ENCODE measurements at regions not wholly inside any gene's neighbourhood (a gene's known extent, or its start where the extent isn't known, plus 50 kb on each side); places are given as distances from the start of the nearest gene placed in this dataset.

DNA sequence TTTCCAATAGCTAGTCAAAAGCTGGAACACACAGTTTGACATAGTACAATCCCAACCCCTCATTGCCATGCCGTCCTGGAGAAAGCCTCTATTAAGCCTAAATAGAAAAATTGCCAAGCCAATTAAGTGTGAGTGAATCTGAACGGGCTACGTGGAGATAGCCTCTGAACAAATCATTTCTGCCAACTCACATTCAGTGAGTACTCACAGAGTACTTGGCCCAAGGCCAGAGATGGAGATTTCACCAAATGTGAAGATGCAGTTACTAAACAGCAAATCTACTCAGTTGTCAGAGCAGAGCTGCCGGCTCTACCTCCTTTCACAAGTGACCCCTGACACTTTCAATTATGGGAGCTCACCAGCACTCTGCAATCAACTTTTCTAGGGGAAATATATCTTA is 350.0 kb downstream of the GALC start:
- no peak for ATAC-seq
- TF ChIP-seq ZNF207 (IDR thresholded peaks at IDR 0.05; ENCODE audit: borderline replicate concordance) (no peak), ZZZ3 (IDR thresholded peaks at IDR 0.05; ENCODE audit: control insufficient read depth, insufficient read length, low read depth) (no peak), YBX1 (IDR thresholded peaks at IDR 0.05) (no peak), HDAC6 (IDR thresholded peaks at IDR 0.05; ENCODE audit: unreplicated experiment) (no peak), CBX3 (IDR thresholded peaks at IDR 0.05; ENCODE audit: borderline replicate concordance, low read depth) (no peak), KLF5 (IDR thresholded peaks at IDR 0.05; ENCODE audit: partially characterized antibody) (no peak), DPF2 (IDR thresholded peaks at IDR 0.05) (no peak), NFIC (IDR thresholded peaks at IDR 0.05; ENCODE audit: low read depth, low read length) (no peak), CREM (IDR thresholded peaks at IDR 0.05; ENCODE audit: low read depth) (no peak), SMARCA5 (IDR thresholded peaks at IDR 0.05) (no peak), MTA3 (IDR thresholded peaks at IDR 0.05; ENCODE audit: borderline replicate concordance, low read length) (no peak), NRF1 (conservative IDR thresholded peaks at IDR 0.05; ENCODE audit: low read depth, low read length) (no peak), MEF2B (IDR thresholded peaks at IDR 0.05; ENCODE audit: partially characterized antibody, poor library complexity, severe bottlenecking) (no peak)
- TF ChIP-seq, protein P1, sequence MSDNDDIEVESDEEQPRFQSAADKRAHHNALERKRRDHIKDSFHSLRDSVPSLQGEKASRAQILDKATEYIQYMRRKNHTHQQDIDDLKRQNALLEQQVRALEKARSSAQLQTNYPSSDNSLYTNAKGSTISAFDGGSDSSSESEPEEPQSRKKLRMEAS (IDR thresholded peaks at IDR 0.05; ENCODE audit: low read depth, low read length): no peak
- TF ChIP-seq, protein P2, sequence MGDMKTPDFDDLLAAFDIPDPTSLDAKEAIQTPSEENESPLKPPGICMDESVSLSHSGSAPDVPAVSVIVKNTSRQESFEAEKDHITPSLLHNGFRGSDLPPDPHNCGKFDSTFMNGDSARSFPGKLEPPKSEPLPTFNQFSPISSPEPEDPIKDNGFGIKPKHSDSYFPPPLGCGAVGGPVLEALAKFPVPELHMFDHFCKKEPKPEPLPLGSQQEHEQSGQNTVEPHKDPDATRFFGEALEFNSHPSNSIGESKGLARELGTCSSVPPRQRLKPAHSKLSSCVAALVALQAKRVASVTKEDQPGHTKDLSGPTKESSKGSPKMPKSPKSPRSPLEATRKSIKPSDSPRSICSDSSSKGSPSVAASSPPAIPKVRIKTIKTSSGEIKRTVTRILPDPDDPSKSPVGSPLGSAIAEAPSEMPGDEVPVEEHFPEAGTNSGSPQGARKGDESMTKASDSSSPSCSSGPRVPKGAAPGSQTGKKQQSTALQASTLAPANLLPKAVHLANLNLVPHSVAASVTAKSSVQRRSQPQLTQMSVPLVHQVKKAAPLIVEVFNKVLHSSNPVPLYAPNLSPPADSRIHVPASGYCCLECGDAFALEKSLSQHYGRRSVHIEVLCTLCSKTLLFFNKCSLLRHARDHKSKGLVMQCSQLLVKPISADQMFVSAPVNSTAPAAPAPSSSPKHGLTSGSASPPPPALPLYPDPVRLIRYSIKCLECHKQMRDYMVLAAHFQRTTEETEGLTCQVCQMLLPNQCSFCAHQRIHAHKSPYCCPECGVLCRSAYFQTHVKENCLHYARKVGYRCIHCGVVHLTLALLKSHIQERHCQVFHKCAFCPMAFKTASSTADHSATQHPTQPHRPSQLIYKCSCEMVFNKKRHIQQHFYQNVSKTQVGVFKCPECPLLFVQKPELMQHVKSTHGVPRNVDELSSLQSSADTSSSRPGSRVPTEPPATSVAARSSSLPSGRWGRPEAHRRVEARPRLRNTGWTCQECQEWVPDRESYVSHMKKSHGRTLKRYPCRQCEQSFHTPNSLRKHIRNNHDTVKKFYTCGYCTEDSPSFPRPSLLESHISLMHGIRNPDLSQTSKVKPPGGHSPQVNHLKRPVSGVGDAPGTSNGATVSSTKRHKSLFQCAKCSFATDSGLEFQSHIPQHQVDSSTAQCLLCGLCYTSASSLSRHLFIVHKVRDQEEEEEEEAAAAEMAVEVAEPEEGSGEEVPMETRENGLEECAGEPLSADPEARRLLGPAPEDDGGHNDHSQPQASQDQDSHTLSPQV (IDR thresholded peaks at IDR 0.05): no peak
- TF ChIP-seq, protein P3, sequence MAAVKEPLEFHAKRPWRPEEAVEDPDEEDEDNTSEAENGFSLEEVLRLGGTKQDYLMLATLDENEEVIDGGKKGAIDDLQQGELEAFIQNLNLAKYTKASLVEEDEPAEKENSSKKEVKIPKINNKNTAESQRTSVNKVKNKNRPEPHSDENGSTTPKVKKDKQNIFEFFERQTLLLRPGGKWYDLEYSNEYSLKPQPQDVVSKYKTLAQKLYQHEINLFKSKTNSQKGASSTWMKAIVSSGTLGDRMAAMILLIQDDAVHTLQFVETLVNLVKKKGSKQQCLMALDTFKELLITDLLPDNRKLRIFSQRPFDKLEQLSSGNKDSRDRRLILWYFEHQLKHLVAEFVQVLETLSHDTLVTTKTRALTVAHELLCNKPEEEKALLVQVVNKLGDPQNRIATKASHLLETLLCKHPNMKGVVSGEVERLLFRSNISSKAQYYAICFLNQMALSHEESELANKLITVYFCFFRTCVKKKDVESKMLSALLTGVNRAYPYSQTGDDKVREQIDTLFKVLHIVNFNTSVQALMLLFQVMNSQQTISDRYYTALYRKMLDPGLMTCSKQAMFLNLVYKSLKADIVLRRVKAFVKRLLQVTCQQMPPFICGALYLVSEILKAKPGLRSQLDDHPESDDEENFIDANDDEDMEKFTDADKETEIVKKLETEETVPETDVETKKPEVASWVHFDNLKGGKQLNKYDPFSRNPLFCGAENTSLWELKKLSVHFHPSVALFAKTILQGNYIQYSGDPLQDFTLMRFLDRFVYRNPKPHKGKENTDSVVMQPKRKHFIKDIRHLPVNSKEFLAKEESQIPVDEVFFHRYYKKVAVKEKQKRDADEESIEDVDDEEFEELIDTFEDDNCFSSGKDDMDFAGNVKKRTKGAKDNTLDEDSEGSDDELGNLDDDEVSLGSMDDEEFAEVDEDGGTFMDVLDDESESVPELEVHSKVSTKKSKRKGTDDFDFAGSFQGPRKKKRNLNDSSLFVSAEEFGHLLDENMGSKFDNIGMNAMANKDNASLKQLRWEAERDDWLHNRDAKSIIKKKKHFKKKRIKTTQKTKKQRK (IDR thresholded peaks at IDR 0.05; ENCODE audit: low read depth, low read length): no peak

More for the DNA sequence above, 350.0 kb downstream of the GALC start:
- no peak overlapping the region for H3K27ac ChIP-seq (ENCODE audit: control insufficient read depth, insufficient read depth)
- ChIA-PET RAD21 (ENCODE audit: unreplicated experiment) (no interaction called here), SMC1A (ENCODE audit: uncharacterized antibody, unreplicated experiment) (interaction anchor here (1.2 kb wide), 1 partner anchor 27 kb away, joined by 3 read pairs; no protein-coding TSS in a partner anchor), POLR2A (no interaction called here), CTCF (interaction anchor here (1.4 kb wide), 1 partner anchor 103 kb away, joined by 3 read pairs; no protein-coding TSS in a partner anchor)
- no peaks in the 10 kb centered on the region for H4K20me1 ChIP-seq (ENCODE audit: control insufficient read depth, insufficient read depth)
- no peak overlapping the region for H3K9ac ChIP-seq (ENCODE audit: control insufficient read depth, insufficient read depth, low read length)
- no peaks in the 10 kb centered on the region for H3K79me2 ChIP-seq (ENCODE audit: control insufficient read depth, insufficient read depth, low read length)
- H3K36me3 ChIP-seq (ENCODE audit: control insufficient read depth in 2 of 2, insufficient read depth in 2 of 2, low read length in 1 of 2): no peaks in the 10 kb centered on the region
- intact Hi-C loops (cut with micrococcal nuclease; ENCODE audit: unreplicated experiment): no loop called here
- H2AFZ ChIP-seq (ENCODE audit: control insufficient read depth, low read depth, low read length): no peak overlapping the region
- no peak overlapping the region for H3K4me3 ChIP-seq
- in situ Hi-C loops (cut with MboI): no loop called here
- no peaks in the 10 kb centered on the region for H3K27me3 ChIP-seq (replicated peaks in 1 of 2; ENCODE audit: control insufficient read depth in 2 of 2, insufficient read depth in 2 of 2, low read length in 1 of 2)
- H3K4me1 ChIP-seq (ENCODE audit: control insufficient read depth, insufficient read depth, low read length): no peaks in the 10 kb centered on the region
- FAIRE-seq: no peak
- 18% methylated on average over 4 of the region's 4 CpGs for WGBS (ENCODE audit: insufficient coverage, insufficient replicate concordance, low lambda C conversion rate, missing lambda C conversion rate)
- no TSS peak for BruUV-seq (replicated peaks)
- no peaks in the 10 kb centered on the region for H3K9me3 ChIP-seq (replicated peaks; ENCODE audit: control insufficient read depth, insufficient read depth, low read length)
- DNase-seq (ENCODE audit: low read depth, low spot score): no peak
- no peak overlapping the region for H3K4me2 ChIP-seq (ENCODE audit: control insufficient read depth, insufficient read depth)
